ENCODE measurements at regions not wholly inside any gene's neighbourhood (a gene's known extent, or its start where the extent isn't known, plus 50 kb on each side); places are given as distances from the start of the nearest gene placed in this dataset.

DNA sequence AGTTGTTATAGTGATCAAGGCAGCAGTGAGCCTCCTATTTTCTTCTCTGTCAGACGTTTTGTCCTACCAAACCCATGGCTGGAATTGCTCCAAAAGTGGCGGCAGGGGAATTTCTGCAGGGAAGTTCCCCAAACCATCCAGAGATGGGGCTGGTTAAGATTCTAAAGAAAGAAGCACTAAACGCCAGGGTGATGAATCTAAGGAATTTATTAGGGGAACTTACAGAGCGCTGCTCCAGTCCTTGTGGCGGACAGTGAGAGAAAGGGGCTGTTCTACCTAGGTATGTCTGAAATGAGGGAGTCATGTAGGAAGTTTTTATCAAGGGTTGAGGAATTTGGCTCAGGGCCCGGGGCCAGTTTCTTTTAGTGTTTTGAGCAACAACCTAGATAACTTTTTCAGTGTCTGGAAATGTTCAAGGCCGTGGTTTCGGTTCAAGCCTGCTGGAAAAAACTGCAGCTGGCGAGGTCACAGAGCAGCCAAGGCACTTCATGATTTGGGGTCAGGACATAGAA is 222.4 kb upstream of the B3GALT2 start:
- H3K4me3 ChIP-seq (ENCODE audit: low read depth, low read length, poor library complexity, severe bottlenecking): no peak overlapping the region
- H3K27ac ChIP-seq (ENCODE audit: low read depth, low read length, poor library complexity, severe bottlenecking): no peak overlapping the region
- H3K4me1 ChIP-seq (ENCODE audit: insufficient read depth, low read length, severe bottlenecking): peaks cover 10% of the 10 kb centered on the region
- peak overlapping the region; percentile 36; the same call in 1 of the 2 replicates for H3K4me2 ChIP-seq (ENCODE audit: low read length)
- no peaks in the 10 kb centered on the region for H4K20me1 ChIP-seq (ENCODE audit: insufficient read depth, low read length)
- H3K9me2 ChIP-seq (ENCODE audit: low read depth, low read length): no peaks in the 10 kb centered on the region
- H3K79me2 ChIP-seq (ENCODE audit: insufficient read depth, low read length): no peaks in the 10 kb centered on the region
- H3K36me3 ChIP-seq (ENCODE audit: insufficient read depth, low read length): no peaks in the 10 kb centered on the region
- no peaks in the 10 kb centered on the region for H3K27me3 ChIP-seq (ENCODE audit: insufficient read depth, low read length)
- H3K9ac ChIP-seq (ENCODE audit: low read length): no peak overlapping the region
- no peak overlapping the region for H2AFZ ChIP-seq (ENCODE audit: low read length)
- no peak for TF ChIP-seq EZH2 (IDR thresholded peaks at IDR 0.05; ENCODE audit: borderline replicate concordance, low read length)
- TF ChIP-seq, protein P1, sequence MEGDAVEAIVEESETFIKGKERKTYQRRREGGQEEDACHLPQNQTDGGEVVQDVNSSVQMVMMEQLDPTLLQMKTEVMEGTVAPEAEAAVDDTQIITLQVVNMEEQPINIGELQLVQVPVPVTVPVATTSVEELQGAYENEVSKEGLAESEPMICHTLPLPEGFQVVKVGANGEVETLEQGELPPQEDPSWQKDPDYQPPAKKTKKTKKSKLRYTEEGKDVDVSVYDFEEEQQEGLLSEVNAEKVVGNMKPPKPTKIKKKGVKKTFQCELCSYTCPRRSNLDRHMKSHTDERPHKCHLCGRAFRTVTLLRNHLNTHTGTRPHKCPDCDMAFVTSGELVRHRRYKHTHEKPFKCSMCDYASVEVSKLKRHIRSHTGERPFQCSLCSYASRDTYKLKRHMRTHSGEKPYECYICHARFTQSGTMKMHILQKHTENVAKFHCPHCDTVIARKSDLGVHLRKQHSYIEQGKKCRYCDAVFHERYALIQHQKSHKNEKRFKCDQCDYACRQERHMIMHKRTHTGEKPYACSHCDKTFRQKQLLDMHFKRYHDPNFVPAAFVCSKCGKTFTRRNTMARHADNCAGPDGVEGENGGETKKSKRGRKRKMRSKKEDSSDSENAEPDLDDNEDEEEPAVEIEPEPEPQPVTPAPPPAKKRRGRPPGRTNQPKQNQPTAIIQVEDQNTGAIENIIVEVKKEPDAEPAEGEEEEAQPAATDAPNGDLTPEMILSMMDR (IDR thresholded peaks at IDR 0.05; ENCODE audit: low read length): no peak
- H3F3A ChIP-seq (ENCODE audit: insufficient read depth, low read length): no peaks in the 10 kb centered on the region
- no peaks in the 10 kb centered on the region for H3K9me3 ChIP-seq (ENCODE audit: low read length)

DNA sequence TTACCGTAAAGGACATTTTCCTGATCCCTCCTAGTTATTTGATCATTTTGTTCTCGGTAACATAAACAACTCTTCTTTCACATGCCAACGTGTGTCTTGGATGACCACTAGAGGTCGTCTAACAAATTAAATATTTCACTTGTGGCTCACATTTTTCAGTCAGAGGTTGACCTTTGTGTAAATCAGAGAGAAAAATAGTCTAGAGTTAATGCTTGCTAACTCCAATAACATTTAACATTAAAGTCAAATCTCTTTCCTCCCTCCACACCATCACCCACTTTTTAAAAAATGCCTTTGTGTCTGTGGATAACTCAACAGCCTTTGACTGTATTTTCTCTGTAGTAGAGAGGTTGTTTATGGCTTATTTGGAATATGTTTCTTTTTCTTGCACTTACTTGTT is 220.5 kb upstream of the B3GALT2 start:
- H3K36me3 ChIP-seq (ENCODE audit: insufficient read depth, low read length): no peaks in the 10 kb centered on the region
- TF ChIP-seq, protein P1 (IDR thresholded peaks at IDR 0.05; ENCODE audit: low read length): peak; percentile 83
- no peak for TF ChIP-seq EZH2 (IDR thresholded peaks at IDR 0.05; ENCODE audit: borderline replicate concordance, low read length)
- no peak overlapping the region for H3K9ac ChIP-seq (ENCODE audit: low read length)
- 0 out of 2 replicates have a peak overlapping the region, but pooled peaks have one; percentile 50 for H2AFZ ChIP-seq (ENCODE audit: low read length)
- no peaks in the 10 kb centered on the region for H3K79me2 ChIP-seq (ENCODE audit: insufficient read depth, low read length)
- peaks cover 10% of the 10 kb centered on the region for H3K4me1 ChIP-seq (ENCODE audit: insufficient read depth, low read length, severe bottlenecking)
- no peak overlapping the region for H3K4me3 ChIP-seq (ENCODE audit: low read depth, low read length, poor library complexity, severe bottlenecking)
- H3K27ac ChIP-seq (ENCODE audit: low read depth, low read length, poor library complexity, severe bottlenecking): peak overlapping the region; percentile 10
- H3K9me3 ChIP-seq (ENCODE audit: low read length): no peaks in the 10 kb centered on the region
- no peak overlapping the region for H3K4me2 ChIP-seq (ENCODE audit: low read length)
- no peaks in the 10 kb centered on the region for H3K27me3 ChIP-seq (ENCODE audit: insufficient read depth, low read length)
- H4K20me1 ChIP-seq (ENCODE audit: insufficient read depth, low read length): no peaks in the 10 kb centered on the region
- H3K9me2 ChIP-seq (ENCODE audit: low read depth, low read length): no peaks in the 10 kb centered on the region
- no peaks in the 10 kb centered on the region for H3F3A ChIP-seq (ENCODE audit: insufficient read depth, low read length)

DNA sequence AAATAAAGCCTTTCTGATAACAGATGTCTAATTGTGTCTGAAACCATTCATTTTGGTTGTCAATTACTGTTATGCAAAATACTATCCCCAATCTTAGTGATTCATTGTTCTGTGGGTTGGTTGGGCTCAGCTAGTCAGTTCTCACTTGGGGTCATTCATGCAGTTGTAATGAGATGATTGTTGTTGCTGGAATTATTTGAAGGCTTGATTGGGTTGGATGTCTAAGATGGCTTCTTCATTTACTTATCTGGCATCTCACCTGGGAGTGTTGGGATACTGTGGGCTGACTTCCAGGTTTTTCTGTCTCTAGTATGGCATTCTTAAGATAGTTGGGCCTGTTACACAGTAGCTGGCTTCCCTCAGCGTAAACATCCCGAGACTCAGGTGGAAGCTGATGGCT is 217.8 kb upstream of the B3GALT2 start:
- Histone ChIP-seq H2AFZ (ENCODE audit: low read length) (no peak overlapping the region), H3K9me2 (ENCODE audit: low read depth, low read length) (no peaks in the 10 kb centered on the region), H3K4me1 (ENCODE audit: insufficient read depth, low read length, severe bottlenecking) (peaks cover 7% of the 10 kb centered on the region), H4K20me1 (ENCODE audit: insufficient read depth, low read length) (no peaks in the 10 kb centered on the region), H3F3A (ENCODE audit: insufficient read depth, low read length) (no peaks in the 10 kb centered on the region), H3K9me3 (ENCODE audit: low read length) (no peaks in the 10 kb centered on the region), H3K9ac (ENCODE audit: low read length) (no peak overlapping the region), H3K4me2 (ENCODE audit: low read length) (no peak overlapping the region), H3K27ac (ENCODE audit: low read depth, low read length, poor library complexity, severe bottlenecking) (no peak overlapping the region), H3K27me3 (ENCODE audit: insufficient read depth, low read length) (no peaks in the 10 kb centered on the region), H3K36me3 (ENCODE audit: insufficient read depth, low read length) (no peaks in the 10 kb centered on the region), H3K4me3 (ENCODE audit: low read depth, low read length, poor library complexity, severe bottlenecking) (no peak overlapping the region), H3K79me2 (ENCODE audit: insufficient read depth, low read length) (no peaks in the 10 kb centered on the region)
- TF ChIP-seq EZH2 (IDR thresholded peaks at IDR 0.05; ENCODE audit: borderline replicate concordance, low read length): no peak
- TF ChIP-seq, protein P1 (IDR thresholded peaks at IDR 0.05; ENCODE audit: low read length): no peak
